SKM-1 treated with dmso at 0.1 percent for 144 hours (cell line): ENCODE measurements at regions not wholly inside any gene's neighbourhood (a gene's known extent, or its start where the extent isn't known, plus 50 kb on each side); places are given as distances from the start of the nearest gene placed in this dataset.
"Not testable (repeated sequence)": the region's sequence is repeated elsewhere in the genome, so short reads cannot be mapped to it uniquely, and the experiment has no call there.

Experiments used
- DNase-seq: peaks from one replicate; lab custom pipeline; 2025; ENCODE audit not compliant: unreplicated experiment; lab: John Stamatoyannopoulos, UW

GRCh38 chr4:54571293-54572151, 86.2 kb upstream of the KIT start:
- DNase-seq, result no peak

- no peak for DNase-seq
Observed at GRCh38 chr4:54572152-54572542, 85.6 kb upstream of the KIT start.

GRCh38 chr4:54574500-54574899, 83.3 kb upstream of the KIT start:
- no peak for DNase-seq

GRCh38 chr4:54575919-54576318, 81.8 kb upstream of the KIT start:
- no peak for DNase-seq

GRCh38 chr4:54581807-54582206, 76.0 kb upstream of the KIT start:
- no peak for DNase-seq

GRCh38 chr4:54585321-54586000, 72.3 kb upstream of the KIT start:
- DNase-seq, result no peak

- DNase-seq, result no peak
Observed at GRCh38 chr4:54586320-54586955, 71.3 kb upstream of the KIT start.

GRCh38 chr4:54587107-54587891, 70.5 kb upstream of the KIT start:
- no peak for DNase-seq

- DNase-seq, result no peak
Observed at GRCh38 chr4:54588404-54588803, 69.4 kb upstream of the KIT start.

GRCh38 chr4:54589586-54589985, 68.2 kb upstream of the KIT start:
- no peak for DNase-seq

- DNase-seq, result no peak
Observed at GRCh38 chr4:54593795-54594322, 63.9 kb upstream of the KIT start.

- DNase-seq, result no peak
Observed at GRCh38 chr4:54596201-54596600, 61.6 kb upstream of the KIT start.

- not testable (repeated sequence) for DNase-seq
Observed at GRCh38 chr4:54597678-54598077, 60.1 kb upstream of the KIT start.

GRCh38 chr4:54602175-54602574, 55.6 kb upstream of the KIT start:
- not testable (repeated sequence) for DNase-seq

- no peak for DNase-seq
Observed at GRCh38 chr4:54607067-54607466, 50.7 kb upstream of the KIT start.

GRCh38 chr4:54607521-54607920, 50.2 kb upstream of the KIT start:
- DNase-seq, result no peak
